ENCODE measurements at regions not wholly inside any gene's neighbourhood (a gene's known extent, or its start where the extent isn't known, plus 50 kb on each side); places are given as distances from the start of the nearest gene placed in this dataset.

- no peak for TF ChIP-seq CTCF (IDR thresholded peaks at IDR 0.05; ENCODE audit: low read depth, low read length)
- no peak for DNase-seq (ENCODE audit: extremely low read depth, low read depth)
These were observed 58.2 kb upstream of the PPM1B start for GRCh38 chr2:44110444-44110843.

- no peak for TF ChIP-seq CTCF (IDR thresholded peaks at IDR 0.05; ENCODE audit: low read depth, low read length)
- DNase-seq (ENCODE audit: extremely low read depth, low read depth), result no peak
These were observed 56.6 kb upstream of the PPM1B start for GRCh38 chr2:44112096-44112495.

GRCh38 chr2:44116319-44116718 is 52.4 kb upstream of the PPM1B start:
- TF ChIP-seq CTCF (IDR thresholded peaks at IDR 0.05; ENCODE audit: low read depth, low read length), result no peak
- DNase-seq (ENCODE audit: extremely low read depth, low read depth), result no peak

- TF ChIP-seq CTCF (IDR thresholded peaks at IDR 0.05; ENCODE audit: low read depth, low read length), result no peak
- DNase-seq (ENCODE audit: extremely low read depth, low read depth), result no peak
These were observed 50.4 kb upstream of the PPM1B start for GRCh38 chr2:44118257-44118656.

Measured in AG09319 (cell line).